Panc1 (cell line): ENCODE measurements at regions not wholly inside any gene's neighbourhood (a gene's known extent, or its start where the extent isn't known, plus 50 kb on each side); places are given as distances from the start of the nearest gene placed in this dataset.

Experiments
- ATAC-seq: fragments of 200-7000 bp; cut with Tn5 transposase; 2 replicates; pipeline ENCODE4 v1.9.1; 2020; ENCODE audit warnings: mild to moderate bottlenecking, moderate library complexity
- BruUV-seq: library from RNA; stranded (reverse); fragments of 400-500 nt; replicated peaks from 2 replicates; lab custom pipeline; 2021; lab: Mats Ljungman, UMichigan
- CTCF ChIA-PET: fragments of 300-600 bp; sonication (Branson Sonifier 250); formaldehyde crosslinking; loops from one replicate; lab custom pipeline; 2022; ENCODE audit warnings: antibody characterized with exemption; lab: Charles Lee
- POLR2A ChIA-PET: fragments of 300-600 bp; sonication (Branson Sonifier 250); formaldehyde crosslinking; loops from one replicate; lab custom pipeline; 2022; ENCODE audit warnings: antibody characterized with exemption; lab: Charles Lee
- DNase-seq: peaks from one replicate; pipeline ENCODE4 v3.0.0-alpha.2; 2010; ENCODE audit warnings: low read depth, low spot score
- H3K27ac ChIP-seq: 2 replicates; pipeline ENCODE4 v1.5.1; 2011; ENCODE audit warnings: mild to moderate bottlenecking, low read length, inconsistent platforms
- H3K27me3 ChIP-seq: fragments of 200-500 bp; sonication (Bioruptor generic); 2 replicates; pipeline ENCODE4 v1.6.0; 2014; ENCODE audit warnings: low read length, inconsistent platforms; ENCODE audit not compliant: control insufficient read depth, insufficient read depth
- H3K36me3 ChIP-seq: fragments of 200-500 bp; sonication (Bioruptor generic); 2 replicates; pipeline ENCODE4 v1.5.1; 2014; ENCODE audit warnings: inconsistent platforms, mild to moderate bottlenecking, low read length, moderate library complexity; ENCODE audit not compliant: control insufficient read depth, insufficient read depth
- H3K4me1 ChIP-seq: 2 replicates; pipeline ENCODE4 v1.5.1; 2011; ENCODE audit warnings: inconsistent platforms, mild to moderate bottlenecking, low read length, moderate library complexity; ENCODE audit not compliant: control insufficient read depth, insufficient read depth
- H3K4me3 ChIP-seq, 2 experiments: 2 replicates each; pipeline ENCODE4 v1.5.1; 2011 to 2012; ENCODE audit warnings: low read depth in 2 of 2, low read length in 2 of 2, mild to moderate bottlenecking in 2 of 2, inconsistent platforms in 1 of 2, moderate library complexity in 1 of 2
- H3K9me3 ChIP-seq: fragments of 200-500 bp; sonication (Bioruptor generic); 2 replicates; pipeline ENCODE4 v1.5.1; 2014; ENCODE audit warnings: low read depth, mild to moderate bottlenecking, inconsistent platforms, low read length, moderate library complexity; ENCODE audit not compliant: control insufficient read depth, insufficient read depth
- CTCF ChIP-seq: fragments of 450-650 bp; IDR thresholded peaks from 2 replicates; pipeline ENCODE4 v1.5.1; 2017; ENCODE audit warnings: mild to moderate bottlenecking
- POLR2AphosphoS5 ChIP-seq: IDR thresholded peaks from 2 replicates; pipeline ENCODE4 v1.6.1; 2012; ENCODE audit warnings: mild to moderate bottlenecking, low read depth, low read length, moderate library complexity
- SIN3A ChIP-seq: IDR thresholded peaks from 2 replicates; pipeline ENCODE4 v1.6.1; 2012; ENCODE audit warnings: low read depth, mild to moderate bottlenecking, low read length, moderate library complexity, borderline replicate concordance; ENCODE audit not compliant: insufficient read depth
- TCF7L2 ChIP-seq: IDR thresholded peaks from 2 replicates; pipeline ENCODE4 v1.6.1; 2011; ENCODE audit warnings: mild to moderate bottlenecking, low read depth, low read length, inconsistent platforms
- in situ Hi-C: cut with HindIII; loops from 2 replicates; pipeline ENCODE4 v1.10.0; 2016; ENCODE audit warnings: low sequenced_read_pairs, low pct_unique_long_range_greater_than_20kb
- intact Hi-C: fragments of 100-400 bp; cut with micrococcal nuclease; formaldehyde crosslinking; loops from one replicate; pipeline ENCODE4 v1.10.0; 2022; ENCODE audit not compliant: unreplicated experiment
- TF ChIP-seq, protein P1 (sequence below), 2 experiments: IDR thresholded peaks; 2 replicates each; pipeline ENCODE4 v1.6.1; 2011 to 2012; ENCODE audit warnings: low read depth in 2 of 2, control low read depth in 1 of 2, low read length in 1 of 2, mild to moderate bottlenecking in 1 of 2, moderate library complexity in 1 of 2; ENCODE audit not compliant: insufficient read depth in 1 of 2

DNA sequence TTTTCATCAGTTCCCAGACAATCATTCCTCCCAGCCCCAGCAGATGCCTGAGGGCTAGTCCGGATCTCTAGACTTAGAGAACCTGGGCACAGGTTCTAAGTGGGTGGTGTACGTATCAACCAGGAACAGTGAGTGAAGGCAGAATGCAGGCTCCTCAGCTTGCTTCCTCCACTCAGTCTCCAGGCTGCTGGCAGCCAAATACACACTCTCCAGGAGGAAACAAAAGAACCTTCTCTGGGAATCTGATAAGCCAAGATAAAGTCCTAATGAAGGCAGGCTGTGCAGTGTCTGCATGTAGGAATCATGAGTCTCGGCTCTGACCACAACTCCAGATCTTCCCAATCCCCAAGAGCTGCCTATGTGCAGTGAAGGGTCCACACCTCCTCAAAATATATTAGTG is 245.7 kb downstream of the SP3 start:
- intact Hi-C loops (no loop called here), in situ Hi-C loops (no loop called here)
- no peak for ATAC-seq
- CTCF ChIA-PET, result interaction anchor here (0.7 kb wide), 1 partner anchor 271 kb away, joined by 5 read pairs; no protein-coding TSS in a partner anchor
- TF ChIP-seq, protein P1, sequence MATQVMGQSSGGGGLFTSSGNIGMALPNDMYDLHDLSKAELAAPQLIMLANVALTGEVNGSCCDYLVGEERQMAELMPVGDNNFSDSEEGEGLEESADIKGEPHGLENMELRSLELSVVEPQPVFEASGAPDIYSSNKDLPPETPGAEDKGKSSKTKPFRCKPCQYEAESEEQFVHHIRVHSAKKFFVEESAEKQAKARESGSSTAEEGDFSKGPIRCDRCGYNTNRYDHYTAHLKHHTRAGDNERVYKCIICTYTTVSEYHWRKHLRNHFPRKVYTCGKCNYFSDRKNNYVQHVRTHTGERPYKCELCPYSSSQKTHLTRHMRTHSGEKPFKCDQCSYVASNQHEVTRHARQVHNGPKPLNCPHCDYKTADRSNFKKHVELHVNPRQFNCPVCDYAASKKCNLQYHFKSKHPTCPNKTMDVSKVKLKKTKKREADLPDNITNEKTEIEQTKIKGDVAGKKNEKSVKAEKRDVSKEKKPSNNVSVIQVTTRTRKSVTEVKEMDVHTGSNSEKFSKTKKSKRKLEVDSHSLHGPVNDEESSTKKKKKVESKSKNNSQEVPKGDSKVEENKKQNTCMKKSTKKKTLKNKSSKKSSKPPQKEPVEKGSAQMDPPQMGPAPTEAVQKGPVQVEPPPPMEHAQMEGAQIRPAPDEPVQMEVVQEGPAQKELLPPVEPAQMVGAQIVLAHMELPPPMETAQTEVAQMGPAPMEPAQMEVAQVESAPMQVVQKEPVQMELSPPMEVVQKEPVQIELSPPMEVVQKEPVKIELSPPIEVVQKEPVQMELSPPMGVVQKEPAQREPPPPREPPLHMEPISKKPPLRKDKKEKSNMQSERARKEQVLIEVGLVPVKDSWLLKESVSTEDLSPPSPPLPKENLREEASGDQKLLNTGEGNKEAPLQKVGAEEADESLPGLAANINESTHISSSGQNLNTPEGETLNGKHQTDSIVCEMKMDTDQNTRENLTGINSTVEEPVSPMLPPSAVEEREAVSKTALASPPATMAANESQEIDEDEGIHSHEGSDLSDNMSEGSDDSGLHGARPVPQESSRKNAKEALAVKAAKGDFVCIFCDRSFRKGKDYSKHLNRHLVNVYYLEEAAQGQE (IDR thresholded peaks at IDR 0.05; ENCODE audit: insufficient read depth in 1 of 2, low read depth in 2 of 2, low read length in 1 of 2), result no peak
- TF ChIP-seq POLR2AphosphoS5 (no peak), SIN3A (no peak), TCF7L2 (no peak), CTCF (no peak)
- Histone ChIP-seq H3K4me3 (no peak overlapping the region), H3K27ac (no peak overlapping the region), H3K36me3 (no peaks in the 10 kb centered on the region), H3K9me3 (no peaks in the 10 kb centered on the region), H3K27me3 (no peaks in the 10 kb centered on the region), H3K4me1 (no peaks in the 10 kb centered on the region)
- POLR2A ChIA-PET, result no interaction called here
- DNase-seq, result no peak
- BruUV-seq, result no TSS peak

- ChIA-PET POLR2A (no interaction called here), CTCF (no interaction called here)
- H3K9me3 ChIP-seq, result no peaks in the 10 kb centered on the region
- H3K4me3 ChIP-seq, result no peak overlapping the region
- no peaks in the 10 kb centered on the region for H3K36me3 ChIP-seq
- H3K27me3 ChIP-seq, result no peaks in the 10 kb centered on the region
- no peaks in the 10 kb centered on the region for H3K4me1 ChIP-seq
- in situ Hi-C loops, result no loop called here
- intact Hi-C loops, result no loop called here
- DNase-seq (no peak), ATAC-seq (no peak)
- H3K27ac ChIP-seq, result no peak overlapping the region
- BruUV-seq, result no TSS peak
- TF ChIP-seq CTCF, result no peak
- TF ChIP-seq, protein P1 (IDR thresholded peaks at IDR 0.05; ENCODE audit: insufficient read depth in 1 of 2, low read depth in 2 of 2, low read length in 1 of 2), result no peak
- TF ChIP-seq TCF7L2, result no peak
- no peak for TF ChIP-seq POLR2AphosphoS5
- TF ChIP-seq SIN3A, result no peak
These were observed 244.9 kb downstream of the SP3 start for GRCh38 chr2:173720306-173720705.
